Osteoblast (primary cell): ENCODE measurements at regions not wholly inside any gene's neighbourhood (a gene's known extent, or its start where the extent isn't known, plus 50 kb on each side); places are given as distances from the start of the nearest gene placed in this dataset.
A peak's percentile ranks its signal among the peaks of the same experiment; 100 is the strongest.

Experiments
- DNase-seq: peaks from one replicate; pipeline ENCODE4 v3.0.0; 2011; ENCODE audit warnings: low spot score, mixed read lengths; ENCODE audit not compliant: insufficient read length; ENCODE audit errors: missing footprints
- H2AFZ ChIP-seq: 2 replicates; pipeline ENCODE4 v1.6.0; 2011; ENCODE audit warnings: mild to moderate bottlenecking, low read length
- H3K27ac ChIP-seq: 2 replicates; pipeline ENCODE4 v1.5.1; 2011; ENCODE audit warnings: mild to moderate bottlenecking, low read depth, low read length, moderate library complexity
- H3K27me3 ChIP-seq: 2 replicates; pipeline ENCODE4 v1.6.0; 2012; ENCODE audit warnings: mild to moderate bottlenecking, control low read depth, inconsistent platforms, low read length, moderate library complexity; ENCODE audit not compliant: insufficient read depth
- H3K36me3 ChIP-seq: 2 replicates; pipeline ENCODE4 v1.5.1; 2011; ENCODE audit warnings: mild to moderate bottlenecking, low read length, control low read depth, moderate library complexity; ENCODE audit not compliant: insufficient read depth
- H3K4me1 ChIP-seq: 2 replicates; pipeline ENCODE4 v1.5.1; 2011; ENCODE audit warnings: mild to moderate bottlenecking, low read length, control low read depth, moderate library complexity; ENCODE audit not compliant: insufficient read depth
- H3K4me2 ChIP-seq: 2 replicates; pipeline ENCODE4 v1.6.0; 2011; ENCODE audit warnings: mild to moderate bottlenecking, low read length; ENCODE audit not compliant: insufficient read depth
- H3K4me3 ChIP-seq: fragments of 200-600 bp; sonication (generic); 3 replicates; pipeline ENCODE4 v1.5.1; 2012; ENCODE audit warnings: mild to moderate bottlenecking, low read length, inconsistent platforms; ENCODE audit not compliant: insufficient read depth
- H3K79me2 ChIP-seq: 2 replicates; pipeline ENCODE4 v1.6.0; 2012; ENCODE audit warnings: mild to moderate bottlenecking, low read length, control low read depth, inconsistent platforms; ENCODE audit not compliant: insufficient read depth
- H3K9me3 ChIP-seq: 2 replicates; pipeline ENCODE4 v1.5.1; 2011; ENCODE audit warnings: low read depth, low read length, control low read depth
- H4K20me1 ChIP-seq: 2 replicates; pipeline ENCODE4 v1.6.0; 2012; ENCODE audit warnings: mild to moderate bottlenecking, low read length, control low read depth; ENCODE audit not compliant: insufficient read depth
- TF ChIP-seq, protein P1 (sequence below): IDR thresholded peaks from 2 replicates; pipeline ENCODE4 v1.5.1; 2011; ENCODE audit warnings: mild to moderate bottlenecking, low read depth, low read length, moderate library complexity; ENCODE audit errors: extremely low read depth

DNA sequence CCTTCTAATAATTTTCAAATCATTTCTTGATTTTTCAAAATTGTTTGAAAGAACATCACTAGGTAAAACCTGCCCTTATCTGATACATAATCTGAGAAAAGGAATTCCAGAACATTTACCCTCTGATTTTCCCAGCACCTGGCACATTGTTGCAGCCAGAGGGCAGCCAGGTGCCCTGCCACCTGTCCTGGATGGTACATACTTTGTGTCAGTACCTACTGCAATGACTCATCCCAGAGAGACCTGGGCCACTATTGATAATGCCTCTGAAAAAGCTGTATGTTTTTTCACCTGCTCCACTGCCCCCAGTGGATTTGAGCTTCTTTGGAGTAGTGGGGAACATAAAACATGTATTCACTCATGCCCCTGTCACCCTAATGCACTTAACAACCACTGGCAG, 648.9 kb upstream of the GBE1 start:
- H2AFZ ChIP-seq, result no peak overlapping the region
- no peak overlapping the region for H3K4me2 ChIP-seq
- no peak overlapping the region for H3K27ac ChIP-seq
- no peak for DNase-seq
- H3K79me2 ChIP-seq, result no peaks in the 10 kb centered on the region
- TF ChIP-seq, protein P1, sequence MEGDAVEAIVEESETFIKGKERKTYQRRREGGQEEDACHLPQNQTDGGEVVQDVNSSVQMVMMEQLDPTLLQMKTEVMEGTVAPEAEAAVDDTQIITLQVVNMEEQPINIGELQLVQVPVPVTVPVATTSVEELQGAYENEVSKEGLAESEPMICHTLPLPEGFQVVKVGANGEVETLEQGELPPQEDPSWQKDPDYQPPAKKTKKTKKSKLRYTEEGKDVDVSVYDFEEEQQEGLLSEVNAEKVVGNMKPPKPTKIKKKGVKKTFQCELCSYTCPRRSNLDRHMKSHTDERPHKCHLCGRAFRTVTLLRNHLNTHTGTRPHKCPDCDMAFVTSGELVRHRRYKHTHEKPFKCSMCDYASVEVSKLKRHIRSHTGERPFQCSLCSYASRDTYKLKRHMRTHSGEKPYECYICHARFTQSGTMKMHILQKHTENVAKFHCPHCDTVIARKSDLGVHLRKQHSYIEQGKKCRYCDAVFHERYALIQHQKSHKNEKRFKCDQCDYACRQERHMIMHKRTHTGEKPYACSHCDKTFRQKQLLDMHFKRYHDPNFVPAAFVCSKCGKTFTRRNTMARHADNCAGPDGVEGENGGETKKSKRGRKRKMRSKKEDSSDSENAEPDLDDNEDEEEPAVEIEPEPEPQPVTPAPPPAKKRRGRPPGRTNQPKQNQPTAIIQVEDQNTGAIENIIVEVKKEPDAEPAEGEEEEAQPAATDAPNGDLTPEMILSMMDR, result no peak
- H4K20me1 ChIP-seq, result no peaks in the 10 kb centered on the region
- H3K4me1 ChIP-seq, result no peaks in the 10 kb centered on the region
- H3K27me3 ChIP-seq, result no peaks in the 10 kb centered on the region
- no peaks in the 10 kb centered on the region for H3K36me3 ChIP-seq
- peaks cover 3% of the 10 kb centered on the region for H3K9me3 ChIP-seq
- H3K4me3 ChIP-seq, result no peak overlapping the region

DNA sequence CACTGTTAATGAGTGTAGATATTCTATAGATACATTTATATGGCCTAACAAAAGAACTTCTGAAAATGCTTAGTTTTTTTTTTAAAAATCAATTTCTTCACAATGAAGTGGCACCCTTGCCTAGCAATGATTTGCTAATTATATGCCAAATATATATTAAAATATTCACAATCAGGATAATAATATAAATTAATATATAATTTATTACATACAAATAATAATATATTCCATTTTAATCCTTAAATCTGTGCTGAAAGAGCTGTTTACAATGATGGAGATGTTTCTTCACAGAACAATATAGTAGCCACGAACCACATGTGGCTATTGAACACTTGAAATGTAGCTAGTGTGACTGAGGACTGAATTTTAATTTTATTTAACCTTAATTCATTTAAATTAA, 648.4 kb upstream of the GBE1 start:
- H3K4me3 ChIP-seq, result no peak overlapping the region
- no peak for DNase-seq

DNA sequence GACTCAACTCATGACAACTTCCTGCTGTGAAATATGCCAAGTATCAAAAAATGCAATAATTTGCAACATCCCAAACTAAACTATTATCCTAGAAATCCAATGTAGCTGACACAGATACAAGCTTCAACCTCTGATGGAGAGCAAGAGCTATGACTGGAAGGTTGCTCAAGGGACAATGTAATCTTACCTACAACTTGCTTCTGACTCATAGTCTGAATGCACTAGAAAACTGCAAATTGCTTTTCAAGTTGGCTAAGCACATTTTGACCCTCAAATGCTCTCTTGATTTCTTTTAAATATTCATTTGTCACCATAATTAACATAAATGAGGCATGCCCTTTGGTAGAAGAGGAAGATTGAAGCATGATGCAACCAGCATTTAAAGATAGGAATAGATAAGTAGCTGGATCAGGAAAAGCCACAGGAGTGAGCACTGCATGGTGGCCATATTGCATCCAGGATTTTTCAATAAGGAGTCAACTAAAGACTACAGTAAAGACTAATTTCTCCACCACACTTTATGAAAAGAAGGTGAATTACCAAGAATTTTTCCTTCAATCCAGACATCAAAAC, 630.8 kb upstream of the GBE1 start:
- H3K9me3 ChIP-seq, result no peaks in the 10 kb centered on the region
- no peaks in the 10 kb centered on the region for H3K27me3 ChIP-seq
- no peak for DNase-seq
- no peak overlapping the region for H3K27ac ChIP-seq
- no peak overlapping the region for H3K4me2 ChIP-seq
- no peaks in the 10 kb centered on the region for H3K79me2 ChIP-seq
- no peaks in the 10 kb centered on the region for H3K36me3 ChIP-seq
- TF ChIP-seq, protein P1, result no peak
- H4K20me1 ChIP-seq, result no peaks in the 10 kb centered on the region
- no peaks in the 10 kb centered on the region for H3K4me1 ChIP-seq
- no peak overlapping the region for H3K4me3 ChIP-seq
- H2AFZ ChIP-seq, result no peak overlapping the region

More for the DNA sequence above, 648.4 kb upstream of the GBE1 start:
- Histone ChIP-seq H2AFZ (no peak overlapping the region), H3K27me3 (no peaks in the 10 kb centered on the region), H3K79me2 (no peaks in the 10 kb centered on the region), H4K20me1 (no peaks in the 10 kb centered on the region), H3K9me3 (peaks cover 3% of the 10 kb centered on the region), H3K4me1 (no peaks in the 10 kb centered on the region), H3K27ac (no peak overlapping the region), H3K36me3 (no peaks in the 10 kb centered on the region), H3K4me2 (no peak overlapping the region)
- TF ChIP-seq, protein P1, result no peak

DNA sequence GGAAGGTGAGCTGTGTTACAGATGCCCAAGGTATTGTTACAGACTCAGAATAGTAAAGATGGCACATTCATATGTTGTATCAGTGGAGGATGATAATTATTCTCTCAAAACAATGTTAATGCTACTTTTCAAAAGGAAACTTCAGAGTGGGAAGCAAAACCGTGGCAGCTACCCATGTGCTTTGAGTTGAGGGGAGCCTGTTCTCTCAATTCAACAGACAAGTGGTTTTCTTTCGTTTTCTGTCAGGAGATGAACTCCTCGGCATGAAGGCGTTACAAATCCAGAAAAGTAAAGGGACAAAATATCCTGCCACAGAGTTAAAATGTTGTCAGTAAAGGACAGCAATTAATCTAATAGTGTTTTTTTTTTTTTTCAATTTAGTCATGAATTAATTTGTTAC, 629.4 kb upstream of the GBE1 start:
- Histone ChIP-seq H3K4me1 (no peaks in the 10 kb centered on the region), H3K9me3 (peaks cover 2% of the 10 kb centered on the region), H3K4me2 (no peak overlapping the region), H3K36me3 (no peaks in the 10 kb centered on the region), H3K4me3 (no peak overlapping the region), H3K27ac (no peak overlapping the region), H3K27me3 (no peaks in the 10 kb centered on the region), H2AFZ (no peak overlapping the region), H3K79me2 (no peaks in the 10 kb centered on the region), H4K20me1 (no peaks in the 10 kb centered on the region)
- TF ChIP-seq, protein P1, result no peak
- DNase-seq, result peak; percentile 31
